NCI-H69 (cell line): ENCODE measurements at regions not wholly inside any gene's neighbourhood (a gene's known extent, or its start where the extent isn't known, plus 50 kb on each side); places are given as distances from the start of the nearest gene placed in this dataset.
"Not testable (repeated sequence)": the region's sequence is repeated elsewhere in the genome, so short reads cannot be mapped to it uniquely, and the experiment has no call there.

Source experiments
- DNase-seq: peaks from one replicate; lab custom pipeline; 2025; lab: John Stamatoyannopoulos, UW

DNA sequence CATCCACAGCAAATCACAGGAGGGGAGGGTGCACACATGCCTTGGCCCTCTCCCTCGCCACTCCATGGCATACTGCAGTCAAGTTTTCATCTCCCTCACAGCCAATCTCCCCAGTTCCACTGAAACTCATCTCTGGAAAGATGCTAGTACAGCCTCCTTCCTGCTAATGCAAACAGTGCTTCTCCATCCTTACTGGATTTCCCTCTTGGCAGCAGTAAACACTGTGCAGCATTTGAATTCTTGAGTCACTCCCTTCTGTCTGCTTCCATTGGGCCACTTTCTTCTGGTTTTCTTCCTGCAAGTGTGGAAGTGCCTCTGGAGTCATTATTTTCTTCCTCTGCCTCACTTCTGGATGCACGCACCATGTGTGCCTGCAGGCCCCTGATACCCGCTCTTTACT, 460.3 kb downstream of the QKI start:
- DNase-seq: no peak

DNA sequence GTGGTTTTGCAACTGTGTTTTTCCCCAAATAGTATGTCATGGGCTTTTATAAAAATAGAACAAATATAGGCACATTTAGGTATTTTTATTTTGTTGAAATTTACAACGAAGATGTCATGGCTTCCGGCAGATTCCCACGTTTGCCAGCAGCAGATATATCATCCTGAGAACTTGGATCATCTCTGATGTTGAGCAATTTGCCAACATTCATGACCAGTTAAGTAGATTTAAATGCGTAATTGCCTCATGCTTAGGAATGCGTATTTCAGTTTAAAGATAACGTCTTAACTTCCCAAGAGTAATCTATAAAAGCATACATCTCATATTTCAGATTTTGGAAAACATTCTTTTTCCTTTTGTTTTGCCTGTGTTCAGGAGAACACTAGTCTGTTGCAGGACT, 457.8 kb downstream of the QKI start:
- no peak for DNase-seq

DNA sequence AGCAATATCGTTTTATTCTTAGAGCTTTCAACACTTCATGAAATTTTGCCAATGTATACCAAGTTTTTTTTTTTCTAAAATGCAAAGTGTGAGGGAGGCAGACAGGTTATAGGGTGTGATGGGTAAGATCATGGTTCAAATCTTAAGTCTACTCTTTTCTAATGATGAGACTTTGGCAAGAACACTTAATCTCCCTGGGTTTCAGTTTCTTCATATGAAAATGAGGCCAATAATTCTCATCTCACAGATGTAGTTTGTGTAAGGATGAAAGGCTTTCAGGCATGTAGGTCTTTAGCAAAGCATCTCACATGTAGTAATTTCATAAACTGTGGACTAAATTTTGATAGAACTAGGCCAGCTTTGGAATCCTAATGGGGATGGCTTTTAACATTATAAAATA, 457.1 kb downstream of the QKI start:
- no peak for DNase-seq

DNA sequence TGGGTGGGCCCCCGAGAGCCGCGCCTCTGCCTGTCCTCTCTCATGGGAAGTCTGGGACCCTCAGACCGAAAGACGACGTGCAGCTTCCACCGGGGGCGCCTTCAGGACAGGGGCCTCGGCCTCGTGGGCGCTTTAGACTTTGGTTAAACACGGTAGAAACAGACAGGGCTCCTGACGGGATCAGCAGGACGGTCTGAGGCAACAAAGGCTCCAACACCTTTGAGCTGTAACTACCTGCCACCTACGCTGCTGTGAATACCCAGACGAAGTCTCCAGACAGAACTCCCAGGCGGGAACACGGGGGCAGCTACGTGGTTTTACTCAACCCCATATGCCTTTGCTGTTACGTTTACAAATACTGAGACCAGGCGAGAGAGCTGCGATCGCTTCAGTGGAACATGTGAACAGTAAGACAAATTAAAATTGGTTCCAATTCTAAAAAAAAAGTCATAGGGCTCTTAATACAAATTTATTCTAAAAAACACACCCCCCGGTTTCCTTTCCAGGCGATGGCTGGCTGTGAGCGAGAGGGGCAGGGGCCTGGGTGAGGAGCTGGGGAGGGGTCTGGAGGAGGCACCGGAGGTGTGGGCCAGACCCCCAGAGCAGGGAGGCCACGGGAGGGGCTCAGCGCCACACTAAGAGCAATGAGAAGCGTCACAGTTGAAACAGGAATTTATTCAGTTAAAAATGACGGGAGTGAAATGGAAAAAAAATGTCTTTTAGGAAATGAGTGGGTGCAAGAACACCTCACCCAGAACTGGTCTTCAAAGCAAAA, 453.2 kb downstream of the QKI start:
- DNase-seq: no peak

DNA sequence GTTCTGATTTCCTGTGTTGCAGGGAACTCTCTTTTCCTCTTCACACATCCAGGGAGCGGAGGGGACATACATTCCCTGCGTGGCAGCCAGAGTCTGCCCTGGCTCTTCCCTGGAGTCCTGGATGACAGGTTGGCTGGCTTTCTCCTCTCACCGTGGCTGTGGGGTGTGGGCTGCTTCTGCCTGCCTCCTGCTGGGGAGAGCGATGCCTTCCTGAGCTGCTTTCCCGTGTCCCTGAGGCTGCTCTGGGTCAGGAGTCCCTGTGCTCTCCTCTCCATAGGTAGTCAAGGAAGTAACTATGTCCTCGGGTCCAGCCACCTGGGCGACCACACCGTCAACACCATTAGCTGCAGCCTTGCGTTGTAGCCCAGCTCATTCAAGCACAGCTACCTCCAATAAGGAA, 451.7 kb downstream of the QKI start:
- peak; percentile 10 for DNase-seq

DNA sequence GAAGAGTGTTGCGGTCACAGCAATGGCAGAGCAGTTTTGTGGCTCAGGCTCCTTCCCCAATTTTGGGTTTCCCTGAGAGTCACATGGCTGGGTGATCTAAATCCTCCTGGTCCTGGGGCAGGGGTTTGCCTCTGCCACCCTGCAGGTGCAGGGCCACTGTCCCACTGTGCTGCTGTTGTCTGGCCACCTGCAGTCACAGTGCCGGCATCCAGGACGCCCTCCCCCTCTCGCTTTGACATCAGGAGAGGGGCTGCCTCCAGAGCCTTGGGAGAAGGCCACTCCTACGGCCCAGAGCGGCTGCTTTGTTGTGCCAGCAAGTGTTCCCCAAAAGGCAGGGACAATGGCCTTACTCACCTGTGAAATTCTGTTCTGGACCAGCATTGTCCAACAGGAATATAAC, 449.0 kb downstream of the QKI start:
- DNase-seq: no peak

DNA sequence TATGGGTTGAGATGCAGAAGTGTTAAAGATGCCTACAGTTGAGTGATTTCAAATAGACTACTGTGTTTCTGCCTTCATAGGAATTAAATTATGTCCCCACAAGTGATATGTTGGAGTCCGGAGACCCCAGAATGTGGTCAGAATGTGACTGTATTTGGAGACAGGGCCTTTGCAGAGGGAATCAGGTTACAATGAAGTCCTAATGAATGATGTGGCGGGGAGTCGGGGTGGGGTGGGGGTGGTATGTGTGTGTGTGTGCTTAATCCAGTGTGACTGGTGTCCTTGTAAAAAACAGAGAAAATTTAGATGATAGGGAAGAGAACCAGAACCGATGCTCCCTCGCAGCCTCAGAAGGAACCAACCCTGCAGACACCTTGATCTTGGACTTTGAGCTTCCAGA, 448.2 kb downstream of the QKI start:
- DNase-seq: no peak

DNA sequence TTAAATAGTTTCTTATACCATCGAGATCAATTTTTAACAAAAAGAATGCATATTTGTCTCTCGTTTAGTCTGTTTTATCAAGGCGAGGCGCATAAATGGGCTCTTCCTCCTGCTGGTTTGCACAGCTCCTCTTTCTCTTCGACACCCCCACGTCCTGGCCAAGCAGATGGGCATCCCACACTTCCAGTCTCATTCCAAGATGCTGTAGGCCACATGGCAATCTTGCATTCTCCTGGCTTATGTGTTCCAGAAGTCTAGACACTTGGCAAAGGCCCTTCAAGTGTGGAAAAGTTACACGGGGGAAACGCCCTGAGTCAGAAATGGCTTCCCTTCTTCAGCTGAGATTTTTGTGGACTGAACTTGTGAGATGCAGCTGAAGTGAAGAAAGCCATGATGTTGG, 447.1 kb downstream of the QKI start:
- no peak for DNase-seq

DNA sequence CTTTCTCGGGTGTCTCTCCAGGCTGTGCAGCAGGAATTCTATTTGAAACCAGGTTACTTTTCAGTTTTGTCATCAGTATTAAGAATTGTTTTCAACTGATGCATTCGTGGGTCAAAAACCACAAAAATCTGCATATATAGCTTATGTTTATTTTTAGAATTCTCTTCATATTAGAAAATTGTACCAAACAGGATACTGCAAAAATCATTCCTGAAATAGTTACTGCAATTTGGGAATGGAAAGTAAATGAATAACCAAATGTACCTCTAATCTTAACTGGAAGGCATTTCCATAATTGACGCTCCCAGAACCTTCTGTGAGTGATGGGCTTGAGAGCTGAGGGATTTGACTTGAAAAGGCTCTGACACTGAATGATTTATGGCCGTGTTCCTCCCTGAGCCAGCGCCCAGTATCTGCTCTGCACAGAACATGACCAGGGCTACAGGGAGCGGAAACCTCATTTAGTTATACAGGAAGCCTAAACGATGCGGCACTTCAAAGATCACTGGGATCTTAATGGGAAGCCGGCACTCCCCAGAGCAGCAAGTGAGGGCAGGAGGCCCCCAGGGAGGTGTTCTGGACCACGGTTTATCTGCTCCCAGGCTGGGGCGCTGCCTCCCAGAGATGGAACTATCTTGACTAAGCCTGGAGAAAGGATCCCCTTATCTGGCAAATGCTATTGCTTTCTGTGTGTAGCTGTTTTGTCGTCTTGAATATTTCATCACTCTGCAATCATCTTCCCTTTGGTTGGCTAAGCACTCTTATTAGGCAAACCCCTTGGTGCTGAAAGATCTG, 446.0 kb downstream of the QKI start:
- no peak for DNase-seq

DNA sequence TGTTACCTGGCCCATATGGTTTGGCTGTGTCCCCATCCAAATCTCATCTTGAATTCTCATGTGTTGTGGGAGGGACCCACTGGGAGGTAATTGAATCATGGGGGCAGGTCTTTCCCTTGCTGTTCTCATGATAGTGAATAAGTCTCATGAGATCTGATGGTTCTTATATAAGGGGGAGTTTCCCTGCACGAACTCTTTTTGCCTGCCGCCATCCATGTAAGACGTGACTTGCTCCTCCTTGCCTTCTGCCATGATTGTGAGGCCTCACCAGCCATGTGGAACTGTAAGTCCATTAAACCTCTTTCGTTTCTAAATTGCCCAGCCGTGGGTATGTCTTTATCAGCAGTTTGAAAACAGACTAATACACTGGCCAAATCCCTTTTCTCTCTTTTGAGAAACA, 444.4 kb downstream of the QKI start:
- not testable (repeated sequence) for DNase-seq

DNA sequence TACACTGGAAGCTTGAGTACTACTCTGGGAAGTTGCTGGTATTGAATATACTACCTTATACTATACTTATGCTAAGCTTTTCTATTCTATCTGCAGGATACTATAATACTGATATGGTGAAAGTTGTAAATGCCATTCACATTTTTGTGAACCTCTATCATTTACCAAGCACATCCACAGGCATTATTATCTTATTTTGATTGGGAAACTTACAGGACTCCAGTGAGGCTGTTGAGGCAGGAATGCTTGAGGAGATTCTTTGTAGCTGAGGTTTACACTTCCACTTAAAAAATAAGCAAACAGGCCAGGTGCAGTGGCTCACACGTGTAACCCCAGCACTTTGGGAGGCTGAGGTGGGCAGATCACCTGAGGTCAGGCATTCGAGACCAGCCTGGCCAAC, 442.9 kb downstream of the QKI start:
- DNase-seq: no peak

DNA sequence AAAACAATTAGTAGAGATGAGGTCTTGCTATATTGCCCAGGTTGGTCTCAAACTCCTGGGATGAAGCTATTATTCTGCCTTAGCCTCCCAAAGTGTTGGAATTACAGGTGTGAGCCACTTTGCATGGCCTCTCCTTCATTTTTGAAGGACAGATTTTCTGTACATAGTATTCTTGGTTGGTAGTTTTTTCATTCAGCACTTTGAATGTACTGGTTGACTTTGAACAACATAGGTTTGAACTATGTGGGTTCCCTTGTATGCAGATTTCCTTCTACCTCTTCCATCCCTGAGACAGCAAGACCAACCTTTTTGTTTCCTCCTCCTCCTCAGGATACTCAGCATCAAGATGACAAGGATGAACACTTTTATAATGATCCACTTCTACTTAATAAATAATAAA, 436.4 kb downstream of the QKI start:
- no peak for DNase-seq

DNA sequence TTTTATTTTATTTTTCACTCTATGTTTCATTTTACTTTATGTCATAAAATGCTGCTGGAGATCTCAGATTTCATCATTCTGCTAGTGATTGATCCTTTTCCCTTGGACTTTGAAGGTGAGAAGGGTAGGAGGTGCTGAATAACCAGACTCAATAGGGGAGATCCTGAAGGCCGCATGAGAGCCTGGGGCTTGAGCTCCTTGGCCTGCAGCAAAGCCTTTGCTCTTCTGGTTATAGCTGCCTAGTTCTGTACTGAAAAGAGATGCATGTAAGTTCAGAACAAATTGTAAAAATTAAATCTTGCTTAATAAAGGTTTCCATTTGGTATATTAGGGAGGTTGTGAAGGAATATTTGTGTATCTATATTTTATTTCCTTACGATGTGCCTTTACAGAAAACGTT, 430.2 kb downstream of the QKI start:
- DNase-seq: no peak

DNA sequence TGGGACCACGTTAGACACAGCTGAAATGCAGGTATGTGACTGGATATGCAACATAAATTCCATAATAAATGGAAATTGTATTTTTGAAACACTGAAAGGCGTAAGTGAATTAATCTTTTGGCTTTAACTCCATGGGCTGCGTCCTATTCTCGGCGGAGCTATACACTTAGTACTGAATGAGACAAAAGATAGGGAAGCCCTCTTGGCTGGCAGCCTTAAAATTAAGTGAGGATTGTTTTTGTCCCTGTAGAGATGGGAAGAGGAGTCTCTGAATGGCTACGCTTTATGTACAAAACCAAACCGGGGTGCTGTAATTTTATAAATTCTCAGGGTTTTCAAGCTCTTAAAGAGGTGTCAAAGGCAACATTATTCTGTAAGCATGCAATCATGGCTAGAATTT, 429.8 kb downstream of the QKI start:
- DNase-seq: no peak

DNA sequence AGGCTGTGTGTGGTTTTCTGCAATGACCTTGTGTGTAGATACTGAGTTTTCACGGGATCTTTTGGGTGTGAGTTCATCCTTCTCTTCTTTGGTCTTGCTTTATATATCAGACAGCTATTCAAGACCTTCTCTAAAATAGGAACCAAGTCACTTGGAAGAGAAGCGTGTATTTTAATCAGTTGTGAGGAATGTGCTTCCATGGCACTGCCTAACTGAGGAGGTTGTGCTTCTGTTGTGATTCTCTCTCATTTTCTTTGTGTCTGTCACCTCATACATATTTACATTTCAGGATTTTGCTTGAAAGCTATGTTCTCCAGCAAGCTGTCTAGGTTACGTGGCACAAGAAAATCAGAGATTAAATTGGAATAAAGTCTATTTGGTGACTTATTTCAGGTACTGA, 428.7 kb downstream of the QKI start:
- DNase-seq: no peak

DNA sequence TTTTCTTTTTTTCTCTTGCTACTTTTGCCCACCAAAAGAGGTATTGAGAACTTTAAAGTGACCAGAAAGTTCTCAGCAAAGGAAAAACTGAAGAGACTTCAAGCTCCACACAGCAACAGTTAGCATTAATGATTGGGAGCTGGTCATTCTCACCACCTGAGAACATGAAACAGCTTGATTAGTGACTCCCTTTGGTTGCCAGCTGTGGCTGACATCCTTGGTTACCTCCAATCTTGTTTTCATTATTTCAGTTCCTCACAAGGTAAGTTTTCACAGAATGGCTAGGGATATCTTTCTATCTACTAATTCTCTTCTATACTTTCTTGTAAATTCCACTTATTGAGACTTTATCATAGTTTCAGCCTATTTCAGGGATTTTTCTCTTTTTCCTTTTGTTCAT, 427.9 kb downstream of the QKI start:
- no peak for DNase-seq

DNA sequence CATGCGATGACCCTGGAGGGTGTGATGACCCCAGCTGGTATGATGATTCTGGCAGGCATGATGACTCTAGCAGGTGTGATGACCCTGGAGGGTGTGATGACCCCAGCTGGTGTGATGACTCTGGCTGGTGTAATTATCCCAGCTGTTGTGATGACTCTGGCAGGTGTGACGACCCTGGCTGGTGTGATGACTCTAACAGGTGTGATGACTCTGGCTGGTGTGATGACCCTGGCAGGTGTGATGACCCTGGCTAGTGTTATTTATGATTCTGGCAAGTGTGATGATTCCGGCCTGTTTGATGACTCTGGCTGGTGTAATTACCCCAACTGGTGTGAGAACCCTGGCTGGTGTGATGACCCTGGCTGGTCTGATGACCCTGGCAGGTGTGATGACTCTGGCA, 427.2 kb downstream of the QKI start:
- no peak for DNase-seq

DNA sequence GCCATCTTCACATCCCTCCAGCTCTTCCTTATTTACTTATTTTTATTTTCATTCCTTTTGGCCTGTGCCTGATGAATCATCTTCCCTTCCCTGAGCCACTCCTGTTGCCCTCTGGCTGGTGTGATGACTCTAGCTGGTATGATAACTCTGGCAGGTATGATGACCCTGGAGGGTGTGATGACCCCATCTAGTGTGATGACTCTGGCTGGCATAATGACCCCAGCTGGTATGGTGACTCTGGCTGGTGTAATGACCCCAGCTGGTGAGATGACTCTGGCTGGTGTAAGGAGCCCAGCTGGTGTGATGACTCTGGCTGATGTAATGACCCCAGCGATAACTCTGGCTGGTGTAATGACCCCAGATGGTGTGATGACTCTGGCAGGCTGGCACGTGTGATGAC, 426.8 kb downstream of the QKI start:
- no peak for DNase-seq

DNA sequence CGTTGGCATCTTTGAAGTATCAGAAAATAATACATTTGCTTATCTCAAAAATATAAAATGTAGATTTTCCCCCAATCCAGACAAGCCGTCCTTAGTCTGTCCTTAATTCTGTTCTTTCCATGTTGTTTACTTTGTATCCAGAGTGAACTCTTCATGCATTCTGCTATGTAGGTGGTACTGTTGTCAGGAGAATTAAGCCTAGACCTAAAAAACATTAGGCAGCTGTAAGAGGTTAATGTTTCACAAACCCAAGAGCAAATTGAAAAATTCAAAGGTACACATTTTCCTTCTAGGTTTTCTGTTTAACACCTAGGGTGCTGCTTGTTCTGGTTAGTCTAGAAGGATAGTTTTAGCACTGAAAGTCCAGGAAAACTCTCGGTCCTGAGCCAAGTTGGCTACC, 426.4 kb downstream of the QKI start:
- no peak for DNase-seq

DNA sequence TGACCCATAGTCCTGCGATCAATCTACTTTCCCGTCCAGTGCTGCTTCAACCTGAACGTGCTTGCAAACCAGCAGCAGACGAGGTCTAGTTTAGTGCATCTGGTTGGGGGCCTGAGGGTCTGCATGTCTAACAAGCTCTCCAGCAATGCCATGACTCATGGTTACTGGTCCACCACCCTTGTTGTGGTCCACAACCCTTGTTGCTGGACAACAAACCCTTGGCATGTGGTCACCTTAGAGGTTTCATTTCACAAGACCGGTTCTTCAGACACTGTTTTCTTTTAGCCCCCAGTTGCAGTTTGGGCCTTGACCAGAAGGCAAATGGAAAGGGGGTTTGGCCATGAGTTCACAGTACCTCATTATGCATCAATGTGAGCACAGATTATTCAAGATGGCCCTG, 424.8 kb downstream of the QKI start:
- DNase-seq: no peak

DNA sequence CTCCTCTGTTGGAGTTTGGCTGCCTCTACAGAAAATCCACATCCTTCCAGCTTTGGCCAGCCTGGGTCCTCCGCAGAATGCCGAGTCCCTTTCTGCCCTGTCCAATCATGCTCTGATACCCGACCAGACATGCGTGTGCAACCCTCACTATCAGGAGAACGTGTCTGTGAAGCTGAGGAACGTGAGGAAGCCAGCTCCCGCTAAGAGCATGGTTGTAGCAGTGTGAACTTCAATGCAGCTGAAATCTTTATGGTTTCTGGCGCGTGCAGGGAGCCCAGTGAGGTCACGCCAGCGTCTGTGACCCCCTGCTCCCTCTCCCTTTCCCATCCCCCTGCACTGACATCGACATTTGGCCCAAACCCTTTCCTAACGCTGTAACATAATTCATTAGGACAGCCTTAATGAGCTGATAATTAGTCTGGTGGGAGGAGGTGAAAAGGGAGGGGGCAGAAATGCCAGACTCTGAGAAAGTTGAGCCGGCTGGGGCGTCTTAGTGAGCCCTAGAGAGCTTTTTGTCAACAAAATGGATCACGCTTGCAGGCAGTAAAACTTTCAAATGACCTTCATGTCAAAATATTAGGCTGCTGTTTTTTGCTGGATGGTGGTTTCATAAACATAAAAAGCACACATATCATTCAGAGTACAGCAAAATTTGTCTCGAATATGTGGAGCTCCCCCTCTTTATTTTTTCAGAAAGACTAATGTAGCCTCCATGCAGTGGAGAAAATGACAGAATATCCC, 423.3 kb downstream of the QKI start:
- DNase-seq: peak; percentile 71

DNA sequence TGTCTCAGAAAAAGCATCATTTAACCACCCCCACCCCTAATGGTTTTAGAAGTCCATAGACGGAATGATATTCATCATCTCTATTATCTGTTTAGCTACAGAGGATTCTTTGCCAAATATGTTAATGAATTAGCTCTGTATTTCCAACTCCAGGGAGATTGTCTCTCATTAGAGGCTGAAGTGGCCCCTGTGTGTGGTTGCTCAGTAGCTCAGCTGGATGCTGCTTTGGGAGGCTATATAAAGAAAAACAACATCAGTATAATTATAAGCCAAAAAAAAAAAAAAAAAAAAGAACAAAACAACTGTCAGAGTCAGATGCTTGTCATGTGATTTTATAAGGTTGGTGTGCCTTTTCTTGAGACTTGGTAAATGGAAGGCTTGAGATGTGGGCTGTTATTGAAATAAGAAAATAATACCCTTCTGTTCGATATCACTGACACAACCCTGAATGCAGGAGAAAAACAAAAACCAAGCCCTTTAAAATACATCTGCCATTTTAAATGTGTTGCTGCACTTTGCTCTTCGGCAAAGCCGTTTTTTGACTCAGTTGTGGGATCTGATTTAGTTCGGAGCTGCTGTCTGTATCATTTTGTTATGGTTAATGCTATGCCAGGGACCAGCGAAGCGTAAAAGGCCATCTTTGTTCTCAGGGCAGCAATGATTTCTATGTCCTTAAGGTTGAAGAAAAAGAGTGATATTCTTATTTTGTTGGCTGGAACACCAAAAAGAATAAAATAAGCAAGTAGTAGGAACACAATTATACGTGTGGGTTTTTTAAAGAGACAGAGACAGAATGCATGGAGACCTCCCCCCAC, 422.6 kb downstream of the QKI start:
- peak; percentile 48 for DNase-seq
